Putamen (tissue), 1 donor: ENCODE measurements at regions not wholly inside any gene's neighbourhood (a gene's known extent, or its start where the extent isn't known, plus 50 kb on each side); places are given as distances from the start of the nearest gene placed in this dataset.

ENCODE experiments used
- DNase-seq: peaks from one replicate; pipeline ENCODE4 v3.0.0-alpha.2; 2016; ENCODE audit warnings: low spot score

GRCh38 chr22:44613196-44613595 is 88.8 kb upstream of the PRR5 start:
- peak; percentile 57 for DNase-seq

GRCh38 chr22:44611880-44612496 is 90.0 kb upstream of the PRR5 start:
- DNase-seq = no peak

GRCh38 chr22:44610071-44610470 is 91.9 kb upstream of the PRR5 start:
- no peak for DNase-seq

GRCh38 chr22:44609400-44609988 is 92.5 kb upstream of the PRR5 start:
- DNase-seq = no peak

GRCh38 chr22:44608597-44609399 is 93.2 kb upstream of the PRR5 start:
- DNase-seq = no peak

- DNase-seq = no peak
These were observed 95.9 kb upstream of the PRR5 start for GRCh38 chr22:44606126-44606525.

GRCh38 chr22:44605486-44605885 is 96.5 kb upstream of the PRR5 start:
- DNase-seq = no peak

- no peak for DNase-seq
These were observed 97.0 kb upstream of the PRR5 start for GRCh38 chr22:44604991-44605390.

GRCh38 chr22:44604455-44604854 is 97.5 kb upstream of the PRR5 start:
- DNase-seq = no peak

GRCh38 chr22:44603767-44604166 is 98.2 kb upstream of the PRR5 start:
- no peak for DNase-seq

GRCh38 chr22:44601725-44602124 is 100.3 kb upstream of the PRR5 start:
- DNase-seq = no peak

GRCh38 chr22:44601189-44601588 is 100.8 kb upstream of the PRR5 start:
- DNase-seq = no peak

GRCh38 chr22:44600207-44600785 is 101.7 kb upstream of the PRR5 start:
- no peak for DNase-seq

- no peak for DNase-seq
These were observed 101.6 kb upstream of the RTL6 start for GRCh38 chr22:44599500-44600140.

- no peak for DNase-seq
These were observed 101.1 kb upstream of the RTL6 start for GRCh38 chr22:44599084-44599483.

- DNase-seq = no peak
These were observed 99.6 kb upstream of the RTL6 start for GRCh38 chr22:44597616-44598015.

- DNase-seq = no peak
These were observed 98.5 kb upstream of the RTL6 start for GRCh38 chr22:44596396-44597125.

- DNase-seq = no peak
These were observed 97.9 kb upstream of the RTL6 start for GRCh38 chr22:44595841-44596341.

- no peak for DNase-seq
These were observed 96.9 kb upstream of the RTL6 start for GRCh38 chr22:44594951-44595350.

GRCh38 chr22:44592824-44593148 is 94.8 kb upstream of the RTL6 start:
- no peak for DNase-seq

GRCh38 chr22:44592126-44592823 is 94.2 kb upstream of the RTL6 start:
- DNase-seq = no peak
